HEK293 (cell line): ENCODE measurements at regions not wholly inside any gene's neighbourhood (a gene's known extent, or its start where the extent isn't known, plus 50 kb on each side); places are given as distances from the start of the nearest gene placed in this dataset.

ENCODE experiments used
- CTCF ChIA-PET: fragments of 350-600 bp; formaldehyde crosslinking; extraction: SDS; loops from one replicate; lab custom pipeline; 2021; ENCODE audit warnings: antibody characterized with exemption; lab: Yijun Ruan, JAX
- POLR2A ChIA-PET: fragments of 300-600 bp; formaldehyde crosslinking; extraction: SDS; loops from one replicate; lab custom pipeline; 2020; ENCODE audit warnings: antibody characterized with exemption, inconsistent platforms; lab: Yijun Ruan, JAX
- H3K27ac ChIP-seq: fragments of 200-500 bp; sonication (Bioruptor generic); 2 replicates; pipeline ENCODE4 v1.5.1; 2014; ENCODE audit warnings: low read depth, low read length, control low read depth, inconsistent platforms; ENCODE audit errors: extremely low read depth
- H3K36me3 ChIP-seq, 2 experiments: fragments of 200-500 bp in 1 of 2; sonication (Bioruptor generic) in 1 of 2; 1 replicate in 1 of 2; 2 replicates in 1 of 2; pipeline ENCODE4 v1.5.1; 2014 to 2017; ENCODE audit warnings: inconsistent platforms in 2 of 2, low read length in 2 of 2; ENCODE audit not compliant: control insufficient read depth in 2 of 2, insufficient read depth in 1 of 2
- H3K4me1 ChIP-seq: fragments of 200-500 bp; sonication (Bioruptor generic); 2 replicates; pipeline ENCODE4 v1.5.1; 2014; ENCODE audit warnings: mild to moderate bottlenecking, low read length, inconsistent platforms; ENCODE audit not compliant: control insufficient read depth, insufficient read depth
- H3K4me3 ChIP-seq: 2 replicates; pipeline ENCODE4 v1.5.1; 2011; ENCODE audit warnings: low read depth, mild to moderate bottlenecking, control low read depth, low read length, moderate library complexity
- H3K9me3 ChIP-seq: fragments of 200-500 bp; sonication (Bioruptor generic); 2 replicates; pipeline ENCODE4 v1.5.1; 2014; ENCODE audit warnings: low read depth, low read length, inconsistent platforms; ENCODE audit not compliant: control insufficient read depth, insufficient read depth
- BCL11A ChIP-seq: fragments of 450-650 bp; formaldehyde crosslinking; IDR thresholded peaks from 2 replicates; pipeline ENCODE4 v1.5.1; 2016; ENCODE audit warnings: low read depth, missing biosample characterization, missing genetic modification characterization
- CTCF ChIP-seq: fragments of 450-650 bp; formaldehyde crosslinking; IDR thresholded peaks from 2 replicates; pipeline ENCODE4 v1.5.1; 2016; ENCODE audit warnings: missing biosample characterization, missing genetic modification characterization
- GLIS1 ChIP-seq: fragments of 450-650 bp; formaldehyde crosslinking; IDR thresholded peaks from 2 replicates; pipeline ENCODE4 v1.5.1; 2016; ENCODE audit warnings: missing biosample characterization, missing genetic modification characterization
- RBAK ChIP-seq: fragments of 450-650 bp; formaldehyde crosslinking; IDR thresholded peaks from 2 replicates; pipeline ENCODE4 v1.5.1; 2016; ENCODE audit warnings: missing biosample characterization, missing genetic modification characterization
- REPIN1 ChIP-seq: fragments of 450-650 bp; formaldehyde crosslinking; IDR thresholded peaks from 2 replicates; pipeline ENCODE4 v1.5.1; 2017; ENCODE audit warnings: missing biosample characterization, missing genetic modification characterization, low read depth
- ZBTB11 ChIP-seq: fragments of 450-650 bp; formaldehyde crosslinking; conservative IDR thresholded peaks from 2 replicates; pipeline ENCODE4 v1.5.1; 2016; ENCODE audit warnings: low read depth, missing biosample characterization, missing genetic modification characterization
- ZBTB26 ChIP-seq: fragments of 450-650 bp; formaldehyde crosslinking; optimal IDR thresholded peaks from 2 replicates; pipeline ENCODE3; 2016; ENCODE audit warnings: missing biosample characterization, mild to moderate bottlenecking, missing genetic modification characterization
- ZBTB48 ChIP-seq: fragments of 450-650 bp; formaldehyde crosslinking; IDR thresholded peaks from 2 replicates; pipeline ENCODE4 v1.5.1; 2016; ENCODE audit warnings: missing biosample characterization, missing genetic modification characterization
- ZBTB7A ChIP-seq: fragments of 450-650 bp; formaldehyde crosslinking; IDR thresholded peaks from 2 replicates; pipeline ENCODE4 v1.5.1; 2016; ENCODE audit warnings: low read depth, missing biosample characterization, missing genetic modification characterization
- ZIC2 ChIP-seq: fragments of 450-650 bp; formaldehyde crosslinking; IDR thresholded peaks from 2 replicates; pipeline ENCODE4 v1.5.1; 2016; ENCODE audit warnings: missing biosample characterization, missing genetic modification characterization
- ZNF140 ChIP-seq: fragments of 450-650 bp; formaldehyde crosslinking; IDR thresholded peaks from 2 replicates; pipeline ENCODE4 v1.5.1; 2016; ENCODE audit warnings: missing biosample characterization, missing genetic modification characterization
- ZNF16 ChIP-seq: fragments of 450-650 bp; formaldehyde crosslinking; IDR thresholded peaks from 2 replicates; pipeline ENCODE4 v1.5.1; 2016; ENCODE audit warnings: low read depth, missing biosample characterization, missing genetic modification characterization
- ZNF174 ChIP-seq: fragments of 450-650 bp; formaldehyde crosslinking; IDR thresholded peaks from 2 replicates; pipeline ENCODE4 v1.5.0; 2017; ENCODE audit warnings: missing biosample characterization, mild to moderate bottlenecking, missing genetic modification characterization
- ZNF223 ChIP-seq: fragments of 450-650 bp; formaldehyde crosslinking; IDR thresholded peaks from 2 replicates; pipeline ENCODE4 v1.5.1; 2016; ENCODE audit warnings: missing biosample characterization, missing genetic modification characterization
- ZNF335 ChIP-seq: fragments of 450-650 bp; formaldehyde crosslinking; conservative IDR thresholded peaks from 2 replicates; pipeline ENCODE4 v1.5.1; 2016; ENCODE audit warnings: missing biosample characterization, missing genetic modification characterization
- ZNF37A ChIP-seq: fragments of 450-650 bp; IDR thresholded peaks from 2 replicates; pipeline ENCODE4 v1.5.1; 2018; ENCODE audit warnings: missing biosample characterization, missing genetic modification characterization
- ZNF488 ChIP-seq: fragments of 450-650 bp; formaldehyde crosslinking; IDR thresholded peaks from 2 replicates; pipeline ENCODE4 v1.5.1; 2016; ENCODE audit warnings: missing biosample characterization, missing genetic modification characterization
- ZNF555 ChIP-seq: fragments of 450-650 bp; formaldehyde crosslinking; conservative IDR thresholded peaks from 2 replicates; pipeline ENCODE4 v1.5.1; 2017; ENCODE audit warnings: missing biosample characterization, mild to moderate bottlenecking, missing genetic modification characterization, inconsistent platforms
- ZNF561 ChIP-seq: fragments of 450-650 bp; IDR thresholded peaks from 2 replicates; pipeline ENCODE4 v1.5.1; 2018; ENCODE audit warnings: missing biosample characterization, missing genetic modification characterization, borderline replicate concordance
- ZNF610 ChIP-seq: fragments of 450-650 bp; formaldehyde crosslinking; IDR thresholded peaks from 2 replicates; pipeline ENCODE4 v1.5.1; 2016; ENCODE audit warnings: missing biosample characterization, missing genetic modification characterization, borderline replicate concordance
- ZNF624 ChIP-seq: fragments of 450-650 bp; formaldehyde crosslinking; IDR thresholded peaks from 2 replicates; pipeline ENCODE4 v1.5.1; 2017; ENCODE audit warnings: missing biosample characterization, missing genetic modification characterization
- ZNF645 ChIP-seq: fragments of 450-650 bp; formaldehyde crosslinking; IDR thresholded peaks from 2 replicates; pipeline ENCODE4; 2016; ENCODE audit warnings: missing biosample characterization, missing genetic modification characterization
- ZNF654 ChIP-seq: fragments of 450-650 bp; formaldehyde crosslinking; IDR thresholded peaks from 2 replicates; pipeline ENCODE4 v1.5.1; 2016; ENCODE audit warnings: low read depth, missing biosample characterization, missing genetic modification characterization
- ZNF747 ChIP-seq: fragments of 450-650 bp; formaldehyde crosslinking; IDR thresholded peaks from 2 replicates; pipeline ENCODE4 v1.5.1; 2016; ENCODE audit warnings: missing biosample characterization, missing genetic modification characterization
- ZNF768 ChIP-seq: fragments of 450-650 bp; formaldehyde crosslinking; IDR thresholded peaks from 2 replicates; pipeline ENCODE4 v1.5.1; 2018; ENCODE audit warnings: missing biosample characterization, mild to moderate bottlenecking, missing genetic modification characterization
- ZNF785 ChIP-seq: fragments of 450-650 bp; formaldehyde crosslinking; IDR thresholded peaks from 2 replicates; pipeline ENCODE4 v1.5.1; 2016; ENCODE audit warnings: missing biosample characterization, missing genetic modification characterization
- ZXDB ChIP-seq: fragments of 450-650 bp; formaldehyde crosslinking; IDR thresholded peaks from 2 replicates; pipeline ENCODE4 v1.5.1; 2016; ENCODE audit warnings: missing biosample characterization, missing genetic modification characterization

GRCh38 chr2:175309799-175310198 lies 128.3 kb upstream of the ATP5MC3 start (continued):
- TF ChIP-seq ZBTB7A (tag by site-specific recombination) (no peak), CTCF (peak; percentile 64), ZBTB11 (no peak), ZNF785 (no peak), ZNF768 (tag by site-specific recombination) (no peak), ZIC2 (tag by site-specific recombination) (peak; percentile 38), ZNF140 (tag by site-specific recombination) (no peak), BCL11A (tag by site-specific recombination) (no peak), ZNF488 (no peak), ZBTB48 (tag by site-specific recombination) (0 out of 2 replicates have a peak, but pooled peaks have one; percentile 13), ZNF16 (tag by site-specific recombination) (no peak), ZNF561 (tag by site-specific recombination) (no peak), ZNF37A (no peak), ZNF645 (no peak), ZNF335 (tag by site-specific recombination) (0 out of 2 replicates have a peak, but pooled peaks have one; percentile 12), RBAK (tag by site-specific recombination) (no peak), ZNF174 (tag by site-specific recombination) (no peak), ZNF555 (tag by site-specific recombination) (no peak), REPIN1 (tag by site-specific recombination) (no peak), ZNF654 (tag by site-specific recombination) (peak; percentile 67), ZNF624 (tag by site-specific recombination) (no peak), ZXDB (no peak), ZNF610 (tag by site-specific recombination) (no peak)

- ChIA-PET CTCF (interaction anchor here (0.6 to 1.4 kb wide), 7 partner anchors 9 to 796 kb away, joined by 3 to 10 read pairs (median 3); no protein-coding TSS in a partner anchor), POLR2A (no interaction called here)
- H3K9me3 ChIP-seq = no peaks in the 10 kb centered on the region
- no peak overlapping the region for H3K27ac ChIP-seq
- no peaks in the 10 kb centered on the region for H3K4me1 ChIP-seq
- no peak overlapping the region for H3K4me3 ChIP-seq
- no peak for TF ChIP-seq ZBTB26 (tag by site-specific recombination)
- no peak for TF ChIP-seq ZNF223 (tag by site-specific recombination)
- TF ChIP-seq GLIS1 (tag by site-specific recombination) = no peak
- no peak for TF ChIP-seq ZNF747
- H3K36me3 ChIP-seq = no peaks in the 10 kb centered on the region
Measured at GRCh38 chr2:175308005-175308404, 126.5 kb upstream of the ATP5MC3 start.
